OCI-LY1 (cell line): ENCODE measurements at regions not wholly inside any gene's neighbourhood (a gene's known extent, or its start where the extent isn't known, plus 50 kb on each side); places are given as distances from the start of the nearest gene placed in this dataset.

Experiments used
- CTCF ChIP-seq: fragments of 200-600 bp; sonication (generic), shearing (Covaris generic); IDR thresholded peaks from 2 replicates; pipeline ENCODE4 v1.5.1; 2017; ENCODE audit warnings: mild to moderate bottlenecking, antibody characterized with exemption, low read length, moderate library complexity, mixed read lengths
- EZH2 ChIP-seq: fragments of 200-600 bp; sonication (generic), shearing (Covaris generic); IDR thresholded peaks from 2 replicates; pipeline ENCODE4 v1.8.0; 2017; ENCODE audit warnings: borderline replicate concordance, mixed run types, mild to moderate bottlenecking, antibody characterized with exemption, low read length, moderate library complexity, mixed read lengths

- no peak for TF ChIP-seq CTCF
- TF ChIP-seq EZH2 = no peak
These were observed 94.9 kb upstream of the RANBP3L start for GRCh38 chr5:36396640-36397039.
